ENCODE measurements at regions not wholly inside any gene's neighbourhood (a gene's known extent, or its start where the extent isn't known, plus 50 kb on each side); places are given as distances from the start of the nearest gene placed in this dataset.

DNA sequence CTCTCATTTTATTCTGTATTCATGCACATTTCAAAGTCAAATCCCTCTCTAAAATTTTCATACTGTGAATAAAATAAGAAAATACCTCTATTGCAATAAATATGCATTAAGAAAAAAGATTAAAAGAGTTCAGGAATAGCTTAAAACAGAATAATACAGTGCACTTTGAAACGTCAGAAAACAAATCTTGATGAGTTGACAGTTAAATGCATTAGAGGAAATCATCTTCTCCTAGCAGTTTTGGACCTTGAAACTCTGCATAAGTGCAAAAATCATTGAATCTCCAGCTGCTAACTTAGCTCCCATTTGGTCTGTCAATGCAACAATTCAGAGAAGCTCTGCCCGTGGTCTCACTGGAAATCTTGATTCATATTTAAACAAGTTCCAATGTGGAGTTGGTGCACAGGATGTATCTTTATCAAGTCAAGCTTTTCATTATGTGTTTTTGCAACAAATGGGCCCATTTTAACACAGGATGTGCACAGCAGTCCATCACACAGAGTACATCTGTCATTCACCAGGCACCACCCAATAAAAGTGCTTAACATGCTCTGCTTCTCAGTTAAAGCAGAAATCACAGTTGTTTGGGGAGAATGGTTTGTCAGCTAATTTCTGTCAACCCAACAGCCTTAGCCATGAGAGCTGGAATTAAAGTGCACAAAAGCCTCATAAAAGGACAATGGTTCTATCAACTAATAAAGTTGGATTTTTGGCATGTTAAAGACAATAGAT lies 98.8 kb upstream of the ARRDC4 start:
- TF ChIP-seq, protein P1, sequence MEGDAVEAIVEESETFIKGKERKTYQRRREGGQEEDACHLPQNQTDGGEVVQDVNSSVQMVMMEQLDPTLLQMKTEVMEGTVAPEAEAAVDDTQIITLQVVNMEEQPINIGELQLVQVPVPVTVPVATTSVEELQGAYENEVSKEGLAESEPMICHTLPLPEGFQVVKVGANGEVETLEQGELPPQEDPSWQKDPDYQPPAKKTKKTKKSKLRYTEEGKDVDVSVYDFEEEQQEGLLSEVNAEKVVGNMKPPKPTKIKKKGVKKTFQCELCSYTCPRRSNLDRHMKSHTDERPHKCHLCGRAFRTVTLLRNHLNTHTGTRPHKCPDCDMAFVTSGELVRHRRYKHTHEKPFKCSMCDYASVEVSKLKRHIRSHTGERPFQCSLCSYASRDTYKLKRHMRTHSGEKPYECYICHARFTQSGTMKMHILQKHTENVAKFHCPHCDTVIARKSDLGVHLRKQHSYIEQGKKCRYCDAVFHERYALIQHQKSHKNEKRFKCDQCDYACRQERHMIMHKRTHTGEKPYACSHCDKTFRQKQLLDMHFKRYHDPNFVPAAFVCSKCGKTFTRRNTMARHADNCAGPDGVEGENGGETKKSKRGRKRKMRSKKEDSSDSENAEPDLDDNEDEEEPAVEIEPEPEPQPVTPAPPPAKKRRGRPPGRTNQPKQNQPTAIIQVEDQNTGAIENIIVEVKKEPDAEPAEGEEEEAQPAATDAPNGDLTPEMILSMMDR (IDR thresholded peaks at IDR 0.05; ENCODE audit: low read depth, low read length), result no peak
- DNase-seq (ENCODE audit: low read depth in 2 of 2), result no peak
- no peak overlapping the region for H3K4me3 ChIP-seq (replicated peaks in 1 of 2; ENCODE audit: low read depth in 2 of 2, low read length in 2 of 2)

DNA sequence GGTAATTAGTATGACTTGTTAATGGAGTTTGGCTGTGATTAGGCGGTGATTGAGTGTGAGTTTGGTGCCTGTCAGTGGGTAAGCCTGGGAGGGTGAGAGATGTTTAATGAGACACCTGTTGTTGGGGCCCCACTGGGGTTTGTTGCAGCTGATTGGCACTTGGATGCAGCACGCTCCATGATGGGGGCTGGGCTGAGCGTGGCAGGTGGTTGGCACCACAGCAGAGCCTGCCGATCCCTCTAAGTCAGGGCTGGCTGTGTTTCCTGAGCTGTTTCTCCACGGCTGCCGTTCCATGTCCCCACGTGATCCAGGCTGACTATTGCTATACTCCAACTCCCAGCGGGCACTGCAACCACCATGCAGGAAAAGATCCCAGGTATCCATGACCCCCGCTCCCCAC lies 93.5 kb upstream of the ARRDC4 start:
- no peak overlapping the region for H3K4me3 ChIP-seq (replicated peaks in 1 of 2; ENCODE audit: low read depth in 2 of 2, low read length in 2 of 2)
- DNase-seq (ENCODE audit: low read depth in 2 of 2), result no peak
- TF ChIP-seq, protein P1 (IDR thresholded peaks at IDR 0.05; ENCODE audit: low read depth, low read length), result no peak

DNA sequence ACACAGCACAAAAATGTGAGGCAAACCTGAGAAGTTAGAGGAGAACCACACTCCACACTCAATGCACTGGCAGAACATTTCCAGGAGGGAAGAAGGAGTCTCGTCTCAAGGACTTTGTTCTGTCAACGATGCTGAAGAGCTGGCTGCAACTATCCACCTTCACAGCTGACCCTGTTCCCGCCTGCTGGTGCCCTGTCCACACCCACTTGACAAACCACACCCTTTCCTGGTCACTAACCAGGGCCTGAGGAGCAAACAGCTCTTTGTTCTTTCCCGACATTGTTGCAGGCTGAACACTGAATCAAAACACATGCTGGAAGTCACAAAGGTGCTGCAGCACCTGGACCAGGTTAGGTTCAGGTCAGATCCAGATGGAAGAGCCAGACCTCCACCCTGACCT lies 92.6 kb upstream of the ARRDC4 start:
- no peak overlapping the region for H3K4me3 ChIP-seq (replicated peaks in 1 of 2; ENCODE audit: low read depth in 2 of 2, low read length in 2 of 2)
- TF ChIP-seq, protein P1 (IDR thresholded peaks at IDR 0.05; ENCODE audit: low read depth, low read length), result no peak
- DNase-seq (ENCODE audit: low read depth in 2 of 2), result no peak

DNA sequence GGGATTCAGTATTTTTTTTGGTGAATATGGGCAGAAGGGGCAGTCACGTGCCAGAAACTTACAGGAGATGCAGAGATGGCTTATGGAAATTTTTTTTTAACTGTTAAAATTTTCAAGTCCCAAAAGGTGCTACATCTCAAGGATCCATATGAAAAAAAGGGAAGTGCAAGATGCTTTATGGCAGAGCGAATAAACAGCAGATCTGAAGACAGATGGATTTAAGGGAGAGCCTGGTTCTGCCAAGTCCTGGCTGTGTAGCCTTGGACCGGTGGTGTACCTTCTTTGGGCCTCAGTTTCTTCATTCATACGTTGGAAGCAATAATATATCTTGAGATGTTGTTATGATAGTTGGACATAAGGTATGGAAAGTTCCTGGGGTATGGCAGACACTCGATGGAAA lies 91.5 kb upstream of the ARRDC4 start:
- no peak for DNase-seq (ENCODE audit: low read depth in 2 of 2)
- no peak overlapping the region for H3K4me3 ChIP-seq (replicated peaks in 1 of 2; ENCODE audit: low read depth in 2 of 2, low read length in 2 of 2)
- TF ChIP-seq, protein P1 (IDR thresholded peaks at IDR 0.05; ENCODE audit: low read depth, low read length), result no peak

DNA sequence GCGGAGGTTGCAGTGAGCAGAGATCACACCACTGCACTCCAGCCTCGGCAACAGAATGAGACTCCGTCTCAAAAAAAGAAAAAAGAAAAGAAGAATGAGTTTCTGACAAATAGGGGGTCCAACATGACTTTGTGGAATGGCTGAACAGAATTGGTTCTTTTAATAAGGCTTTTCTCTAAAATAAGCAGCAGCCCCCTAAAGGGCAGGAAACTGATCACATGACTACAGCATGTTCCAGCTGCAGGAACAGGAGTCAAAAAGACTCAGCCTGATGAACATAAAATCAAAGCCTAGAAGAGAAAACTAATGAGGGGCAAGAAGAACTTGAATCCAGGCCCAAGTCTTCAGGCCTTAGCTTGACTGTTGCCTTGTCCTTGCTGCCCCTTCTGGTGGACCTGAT lies 89.7 kb upstream of the ARRDC4 start:
- H3K4me3 ChIP-seq (replicated peaks in 1 of 2; ENCODE audit: low read depth in 2 of 2, low read length in 2 of 2), result no peak overlapping the region
- TF ChIP-seq, protein P1 (IDR thresholded peaks at IDR 0.05; ENCODE audit: low read depth, low read length), result no peak
- no peak for DNase-seq (ENCODE audit: low read depth in 2 of 2)

DNA sequence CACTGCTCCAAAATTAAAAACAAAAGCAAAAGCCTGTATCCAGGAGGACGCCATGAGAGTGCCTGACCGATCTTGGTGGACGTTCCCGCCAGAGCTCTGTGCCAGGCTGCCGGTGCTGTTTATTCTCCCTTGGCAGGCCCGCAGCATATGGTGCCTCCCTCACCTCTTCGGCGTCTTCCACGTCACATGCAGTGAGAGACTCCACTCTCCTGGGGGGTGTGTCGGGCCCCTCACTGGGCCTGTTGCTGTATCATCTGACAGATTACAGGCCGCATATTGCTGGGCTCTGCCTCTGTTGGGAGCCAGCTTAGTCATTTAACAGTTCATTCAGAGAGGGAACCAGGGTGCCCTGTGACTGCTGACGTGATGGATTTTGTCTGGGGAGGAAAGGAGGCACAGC lies 86.4 kb upstream of the ARRDC4 start:
- H3K4me3 ChIP-seq (replicated peaks in 1 of 2; ENCODE audit: low read depth in 2 of 2, low read length in 2 of 2), result no peak overlapping the region
- no peak for DNase-seq (ENCODE audit: low read depth in 2 of 2)
- TF ChIP-seq, protein P1 (IDR thresholded peaks at IDR 0.05; ENCODE audit: low read depth, low read length), result no peak

DNA sequence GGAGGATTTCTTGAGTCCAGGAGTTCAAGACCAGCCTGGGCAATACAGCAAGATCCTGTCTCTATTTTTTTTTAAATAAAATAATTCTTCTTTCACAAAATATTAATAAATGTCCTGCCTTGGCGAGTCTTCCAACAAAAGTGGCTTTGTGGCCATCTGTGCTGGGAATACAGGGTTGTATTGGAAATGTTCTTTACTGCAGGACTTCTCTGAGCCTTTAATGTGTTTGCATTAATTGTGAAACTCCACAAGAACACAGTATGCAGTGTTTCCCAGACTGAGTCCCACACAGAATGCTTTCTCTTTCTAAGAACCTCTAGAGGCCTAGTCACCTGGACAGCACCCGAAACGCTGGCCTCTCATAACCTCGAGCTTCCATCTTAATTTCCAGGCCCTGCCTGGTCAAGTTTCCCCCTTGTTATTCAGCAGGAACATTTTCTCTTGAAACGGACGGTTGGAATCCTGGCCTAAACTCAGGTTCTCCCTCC lies 85.4 kb upstream of the ARRDC4 start:
- DNase-seq (ENCODE audit: low read depth in 2 of 2), result no peak
- no peak overlapping the region for H3K4me3 ChIP-seq (replicated peaks in 1 of 2; ENCODE audit: low read depth in 2 of 2, low read length in 2 of 2)
- TF ChIP-seq, protein P1 (IDR thresholded peaks at IDR 0.05; ENCODE audit: low read depth, low read length), result no peak

Measured in cardiac fibroblast (primary cell).